ENCODE measurements at regions not wholly inside any gene's neighbourhood (a gene's known extent, or its start where the extent isn't known, plus 50 kb on each side); places are given as distances from the start of the nearest gene placed in this dataset.

- TF ChIP-seq CTCF (IDR thresholded peaks at IDR 0.05) (no peak), EZH2 (IDR thresholded peaks at IDR 0.05) (no peak)
Observed at GRCh38 chr1:192442736-192443135, 125.9 kb downstream of the RGS21 start.
